ENCODE measurements at regions not wholly inside any gene's neighbourhood (a gene's known extent, or its start where the extent isn't known, plus 50 kb on each side); places are given as distances from the start of the nearest gene placed in this dataset.

GRCh38 chr15:69628256-69629093 is 175.9 kb downstream of the RPLP1 start:
- no peak for DNase-seq

- DNase-seq = no peak
Observed at GRCh38 chr15:69629631-69630161, 177.1 kb downstream of the RPLP1 start.

- no peak for DNase-seq
Observed at GRCh38 chr15:69631005-69631404, 178.4 kb downstream of the RPLP1 start.

GRCh38 chr15:69631978-69632377 is 179.4 kb downstream of the RPLP1 start:
- peak; percentile 56 for DNase-seq

- DNase-seq = no peak
Observed at GRCh38 chr15:69634860-69635259, 182.2 kb downstream of the RPLP1 start.

GRCh38 chr15:69636169-69636915 is 183.7 kb downstream of the RPLP1 start:
- DNase-seq = no peak

GRCh38 chr15:69637818-69638217 is 185.2 kb downstream of the RPLP1 start:
- DNase-seq = no peak

- no peak for DNase-seq
Observed at GRCh38 chr15:69643476-69643875, 190.9 kb downstream of the RPLP1 start.

GRCh38 chr15:69643971-69644370 is 191.4 kb downstream of the RPLP1 start:
- DNase-seq = no peak

GRCh38 chr15:69644876-69645275 is 192.3 kb downstream of the RPLP1 start:
- no peak for DNase-seq

- no peak for DNase-seq
Observed at GRCh38 chr15:69647142-69647513, 194.5 kb downstream of the RPLP1 start.

GRCh38 chr15:69648212-69648611 is 195.6 kb downstream of the RPLP1 start:
- DNase-seq = no peak

GRCh38 chr15:69648775-69649735 is 196.4 kb downstream of the RPLP1 start:
- no peak for DNase-seq

GRCh38 chr15:69652293-69652692 is 199.7 kb downstream of the RPLP1 start:
- DNase-seq = no peak

GRCh38 chr15:69652751-69653305 is 200.2 kb downstream of the RPLP1 start:
- DNase-seq = no peak

- no peak for DNase-seq
Observed at GRCh38 chr15:69653306-69653705, 200.7 kb downstream of the RPLP1 start.

- DNase-seq = no peak
Observed at GRCh38 chr15:69653846-69654245, 201.2 kb downstream of the RPLP1 start.

- no peak for DNase-seq
Observed at GRCh38 chr15:69656271-69657030, 203.8 kb downstream of the RPLP1 start.

GRCh38 chr15:69657626-69658025 is 205.0 kb downstream of the RPLP1 start:
- no peak for DNase-seq

- DNase-seq = no peak
Observed at GRCh38 chr15:69658411-69658945, 205.9 kb downstream of the RPLP1 start.

- no peak for DNase-seq
Observed at GRCh38 chr15:69659454-69660050, 206.9 kb downstream of the RPLP1 start.

All from NCI-H1417 treated with DMSO at 0.1 percent for 48 hours (cell line).